ENCODE measurements at regions not wholly inside any gene's neighbourhood (a gene's known extent, or its start where the extent isn't known, plus 50 kb on each side); places are given as distances from the start of the nearest gene placed in this dataset.

DNA sequence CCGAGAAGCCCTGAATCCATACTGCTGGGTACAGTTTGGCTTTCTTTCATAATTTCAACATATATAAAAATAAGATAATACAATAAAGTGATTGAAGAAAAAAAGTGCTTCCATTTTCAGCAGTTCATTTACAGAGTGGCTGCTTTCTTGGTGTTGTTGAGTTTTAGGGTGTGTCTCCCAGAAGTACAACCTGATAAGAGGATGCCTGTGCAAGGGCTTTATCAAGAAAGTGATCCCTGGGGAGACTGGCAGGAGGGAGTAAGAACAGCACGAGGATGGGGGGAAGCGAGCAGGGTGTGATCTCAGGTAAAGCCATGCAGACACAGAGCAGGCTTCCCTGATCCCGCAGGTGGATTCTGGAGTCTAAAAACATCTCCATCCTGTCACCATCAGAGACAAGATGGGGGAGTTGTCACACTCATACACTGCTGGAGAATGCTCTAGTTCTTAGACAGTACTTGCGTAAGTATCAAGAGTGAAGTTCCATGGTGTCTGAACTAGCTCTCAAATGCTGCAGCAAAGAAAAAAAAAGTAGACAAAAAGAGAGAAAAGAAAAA lies 395.9 kb downstream of the CDH26 start:
- DNase-seq (ENCODE audit: low spot score) (no peak), ATAC-seq (no peak)

DNA sequence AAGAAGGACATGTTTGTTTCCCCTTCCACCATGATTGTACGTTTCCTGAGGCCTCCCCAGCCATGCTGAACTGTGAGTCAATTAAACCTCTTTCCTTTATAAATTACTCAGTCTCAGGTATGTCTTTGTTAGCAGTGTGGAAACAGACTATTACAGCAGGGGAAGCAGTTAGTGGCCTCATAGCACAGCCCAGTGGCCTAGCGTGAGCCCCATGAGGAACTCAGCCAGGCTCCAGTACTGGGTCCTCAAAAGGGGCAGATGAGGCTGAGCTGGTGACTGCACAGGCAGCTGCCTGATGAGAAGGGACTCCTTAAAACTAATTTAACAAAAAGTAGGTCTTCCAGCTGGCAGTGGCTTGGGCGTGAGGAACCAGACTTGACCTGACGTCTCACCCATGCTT lies 399.9 kb downstream of the CDH26 start:
- DNase-seq (ENCODE audit: low spot score) (no peak), ATAC-seq (no peak)

DNA sequence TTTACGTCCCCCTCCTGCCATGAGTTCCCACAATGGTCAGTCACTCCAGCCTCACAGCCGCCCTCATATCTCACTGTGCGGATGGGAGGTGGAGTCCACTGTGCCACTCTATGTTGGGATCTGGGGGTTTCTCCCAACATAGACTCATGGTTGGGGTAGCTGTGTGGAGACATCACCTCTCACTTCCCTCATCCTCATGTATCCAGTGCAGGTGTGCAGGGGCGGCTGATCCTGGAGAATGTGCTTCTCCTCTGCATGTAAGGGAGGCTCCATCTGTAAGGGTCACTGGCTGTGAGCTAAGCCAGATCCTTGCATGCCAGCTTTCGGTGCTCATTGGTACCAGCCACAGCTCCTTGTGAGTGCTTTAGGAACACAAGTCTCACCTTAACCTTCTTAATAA lies 400.8 kb downstream of the CDH26 start:
- no peak for ATAC-seq
- no peak for DNase-seq (ENCODE audit: low spot score)

DNA sequence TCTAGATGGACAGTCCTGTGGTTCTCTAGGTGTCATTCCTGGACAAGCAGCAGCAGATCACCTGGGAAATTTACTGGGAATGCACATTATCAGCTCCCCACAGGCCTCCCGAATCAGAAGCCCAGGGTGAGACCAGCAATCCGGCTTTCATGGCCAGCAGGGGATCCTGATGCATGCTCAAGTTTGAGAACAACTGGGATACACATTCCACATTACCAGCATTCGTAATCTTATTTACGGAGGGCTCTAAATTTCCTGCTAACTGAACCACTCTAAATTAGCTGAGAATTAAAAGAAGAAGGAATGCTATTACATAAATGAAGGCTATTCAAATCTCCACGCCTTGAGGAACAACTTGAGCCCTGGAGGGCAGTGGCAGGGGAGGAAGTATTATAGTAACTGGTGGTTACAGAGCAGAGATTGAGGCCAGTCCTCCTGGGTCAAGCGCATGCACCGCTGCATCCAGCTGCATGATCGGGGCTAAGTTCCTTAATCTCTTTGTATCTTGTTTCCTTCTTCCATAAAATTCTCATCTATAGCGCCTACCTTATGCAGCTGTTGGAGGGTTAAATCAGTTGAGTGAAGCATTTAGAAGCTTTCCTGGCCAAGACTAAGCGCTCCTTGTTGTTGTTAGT lies 403.7 kb downstream of the CDH26 start:
- no peak for ATAC-seq
- no peak for DNase-seq (ENCODE audit: low spot score)

DNA sequence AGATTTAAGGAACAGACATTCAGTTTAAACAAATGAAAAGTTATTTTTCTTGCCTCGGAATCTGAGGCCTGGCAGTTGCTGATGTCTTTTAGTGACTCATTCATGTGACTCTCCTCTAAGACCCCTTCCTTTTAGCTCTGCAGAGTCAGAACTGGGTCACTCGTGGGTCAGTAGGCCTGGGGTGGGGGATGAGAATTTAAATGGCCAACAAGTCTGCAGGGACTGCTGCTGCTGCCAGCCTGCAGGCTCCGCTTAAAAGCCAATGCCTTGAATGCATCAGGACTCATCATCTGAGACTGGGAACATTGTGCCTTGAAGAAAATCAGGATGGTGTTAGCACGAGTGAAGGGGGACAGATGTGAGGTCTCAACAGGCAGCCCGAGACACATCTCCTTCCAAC lies 404.3 kb downstream of the CDH26 start:
- ATAC-seq (no peak), DNase-seq (ENCODE audit: low spot score) (no peak)

DNA sequence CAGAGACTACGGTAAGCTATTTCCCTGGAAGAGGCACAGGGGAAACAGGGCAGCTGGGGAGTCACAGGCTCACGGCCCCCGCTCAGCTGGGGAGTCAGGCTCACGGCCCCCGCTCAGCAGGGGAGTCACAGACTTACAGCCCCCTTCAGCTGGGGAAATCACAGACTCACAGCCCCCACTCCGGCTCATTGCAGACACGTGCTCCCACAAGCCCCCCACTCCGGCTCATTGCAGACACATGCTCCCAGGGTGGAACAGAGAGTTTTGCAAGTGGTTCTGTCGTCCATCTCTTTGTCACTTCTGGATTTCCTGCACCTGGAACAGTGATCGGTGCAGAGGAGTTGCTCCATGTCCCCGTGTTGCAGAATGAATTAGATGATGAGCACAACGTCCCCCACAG lies 405.5 kb downstream of the CDH26 start:
- DNase-seq (ENCODE audit: low spot score) (no peak), ATAC-seq (no peak)

DNA sequence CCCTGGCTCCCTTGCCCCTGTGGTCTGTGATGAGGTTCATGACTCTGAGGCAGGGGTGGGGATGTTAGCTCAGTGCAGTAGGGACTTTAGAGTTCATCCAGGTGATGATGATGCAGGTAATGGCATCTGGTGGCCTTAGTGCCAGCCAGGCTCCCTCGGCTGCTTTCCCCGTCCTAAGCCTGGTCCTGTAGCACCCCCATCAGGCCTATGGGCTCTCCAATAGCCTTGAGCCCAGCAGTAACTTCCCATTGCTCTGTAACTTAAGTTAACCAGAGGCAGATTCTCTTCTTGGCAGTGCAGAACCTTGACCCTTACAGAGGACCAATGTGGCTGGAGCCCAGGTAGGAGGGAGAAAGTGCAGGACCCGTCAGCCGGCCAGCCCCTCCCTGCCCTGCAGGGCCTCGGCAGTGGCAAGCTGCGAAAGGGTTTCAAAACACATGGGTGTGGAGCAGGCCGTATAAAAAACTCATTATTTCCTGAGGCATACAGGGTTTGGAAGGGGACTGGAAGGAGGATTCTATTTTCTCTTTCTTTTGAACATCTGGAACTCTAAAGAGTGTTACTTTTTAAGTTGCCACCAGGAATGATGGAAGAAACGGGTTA lies 406.9 kb downstream of the CDH26 start:
- DNase-seq (ENCODE audit: low spot score): no peak
- no peak for ATAC-seq

DNA sequence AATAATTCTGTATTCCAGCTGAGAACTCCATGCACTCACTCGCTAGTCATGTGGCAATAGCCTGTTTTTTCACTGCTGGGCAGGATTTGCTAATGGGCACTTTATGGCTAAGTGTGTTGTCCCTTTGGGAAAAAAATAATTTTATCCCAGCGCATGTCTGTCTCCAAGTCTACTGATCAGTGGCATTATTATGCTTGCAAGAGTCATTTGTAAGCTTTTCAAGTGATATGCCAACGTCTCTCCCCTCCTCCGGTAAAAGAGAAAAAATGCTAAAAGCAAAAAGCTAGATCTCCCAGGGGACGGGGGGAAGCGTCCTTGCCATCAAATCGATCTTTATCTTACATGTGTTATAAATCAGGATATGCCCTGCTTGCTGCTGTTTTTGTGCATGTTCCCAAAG lies 407.7 kb downstream of the CDH26 start:
- no peak for DNase-seq (ENCODE audit: low spot score)
- no peak for ATAC-seq

DNA sequence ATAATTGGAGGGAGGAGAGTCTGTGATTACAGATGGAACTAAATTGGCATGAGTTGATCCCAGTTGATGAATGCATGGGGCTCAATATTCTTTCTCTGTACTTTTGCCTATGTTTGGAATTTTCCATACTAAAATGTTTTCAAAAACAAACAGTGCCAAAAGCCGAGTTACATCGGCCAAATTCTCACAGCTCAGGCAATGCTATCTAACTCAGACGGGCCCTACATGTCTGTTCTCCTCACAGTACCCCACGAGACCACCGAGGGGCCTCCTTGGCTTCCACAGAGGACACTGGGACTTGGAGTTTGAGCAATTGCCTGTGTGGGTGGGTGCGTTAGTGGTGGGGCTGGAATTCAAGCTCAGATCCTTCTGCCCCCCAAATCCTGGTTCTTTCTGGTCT lies 413.2 kb downstream of the CDH26 start:
- ATAC-seq (no peak), DNase-seq (ENCODE audit: low spot score) (no peak)

DNA sequence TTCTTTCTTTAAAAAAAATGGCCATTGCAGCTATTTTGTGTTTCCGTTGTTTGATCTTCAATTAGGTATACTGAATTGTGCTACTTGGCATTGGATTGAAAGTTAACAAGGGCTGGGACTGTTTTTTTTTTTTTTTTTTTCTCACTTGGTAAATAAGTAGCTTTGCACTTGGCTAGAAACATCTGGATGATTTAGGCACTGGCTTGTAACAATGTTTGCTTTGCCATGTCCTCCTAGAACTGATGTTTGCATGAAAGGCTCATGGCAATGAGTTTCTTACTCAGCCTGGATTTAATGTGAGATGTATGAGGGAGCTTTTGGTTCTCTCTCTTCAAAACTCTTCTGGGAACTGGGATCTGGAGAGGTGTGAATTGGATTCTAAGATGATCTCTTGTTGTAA lies 414.1 kb downstream of the CDH26 start:
- DNase-seq (ENCODE audit: low spot score): no peak
- ATAC-seq: peak; percentile 51

DNA sequence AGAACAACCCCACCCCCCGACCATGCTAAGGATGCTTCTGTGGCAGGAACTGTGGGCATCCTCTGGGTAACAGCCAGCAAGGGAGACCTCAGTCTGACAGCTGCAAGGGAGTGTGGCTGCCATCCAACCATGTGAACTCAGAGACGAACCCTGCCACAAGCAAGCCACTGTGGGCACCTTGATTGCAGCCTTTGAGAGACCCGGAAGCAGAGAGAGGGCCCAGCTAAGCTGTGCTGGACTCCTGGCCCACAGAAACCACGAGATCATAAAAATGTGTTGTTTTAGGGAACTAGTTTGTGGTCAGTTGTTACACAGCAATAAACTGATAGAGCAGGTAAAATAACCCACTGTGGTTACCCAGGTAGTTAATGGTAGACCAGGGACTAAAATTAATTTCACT lies 414.6 kb downstream of the CDH26 start:
- ATAC-seq: no peak
- no peak for DNase-seq (ENCODE audit: low spot score)

DNA sequence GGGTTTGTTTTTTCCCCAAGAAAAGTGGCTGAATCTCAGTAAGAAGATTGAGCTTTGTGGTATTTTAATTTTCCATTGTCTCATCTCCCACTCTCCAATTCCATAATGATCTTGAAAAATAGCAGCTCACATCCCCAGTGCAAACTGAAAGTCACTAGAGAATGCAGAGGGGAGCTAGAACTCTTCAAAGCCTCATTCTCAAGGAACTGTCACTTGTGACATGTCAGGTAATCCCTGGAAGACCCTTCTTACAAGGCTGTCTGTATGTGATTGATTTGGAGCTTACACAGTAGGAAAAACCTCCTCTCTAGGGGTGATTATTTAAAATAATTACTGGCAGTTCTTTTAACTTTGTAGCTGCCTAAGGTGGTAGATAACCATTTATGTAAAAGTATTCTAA lies 420.4 kb downstream of the CDH26 start:
- DNase-seq (ENCODE audit: low spot score): no peak
- no peak for ATAC-seq

DNA sequence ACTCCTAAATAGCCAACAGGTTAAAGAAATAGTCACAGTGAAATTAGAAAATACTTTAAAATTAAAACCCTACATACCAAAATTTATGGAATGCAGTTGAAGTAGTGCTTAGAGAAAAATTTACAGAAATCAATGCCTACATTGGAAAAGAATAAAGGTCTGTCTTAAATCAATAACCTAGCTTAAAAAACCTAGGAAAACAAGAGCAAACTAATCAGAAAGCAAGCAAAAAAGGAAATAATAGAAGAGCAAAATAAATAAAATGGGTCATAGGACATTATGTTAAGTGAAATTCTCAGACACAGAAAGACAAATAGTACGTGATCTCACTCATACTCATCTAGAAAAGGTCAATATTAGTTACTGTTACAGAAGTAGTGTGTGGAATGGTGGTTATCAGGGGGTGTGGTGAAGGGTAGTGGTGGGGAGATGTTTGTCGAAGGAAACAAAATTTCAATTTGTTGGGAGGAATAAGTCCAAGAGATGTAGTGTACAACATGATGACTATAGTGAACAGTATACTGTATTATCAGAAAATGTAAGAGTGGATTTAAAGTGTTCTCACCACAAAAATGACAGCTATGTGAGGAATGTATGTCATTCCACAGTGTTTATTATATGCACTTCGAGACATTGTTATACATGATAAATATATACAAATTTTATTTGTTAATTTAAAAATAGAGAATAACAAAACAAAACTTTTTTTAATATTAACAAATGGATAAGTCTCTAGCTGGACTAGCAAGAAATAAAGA lies 423.6 kb downstream of the CDH26 start:
- ATAC-seq: no peak
- DNase-seq (ENCODE audit: low spot score): no peak

DNA sequence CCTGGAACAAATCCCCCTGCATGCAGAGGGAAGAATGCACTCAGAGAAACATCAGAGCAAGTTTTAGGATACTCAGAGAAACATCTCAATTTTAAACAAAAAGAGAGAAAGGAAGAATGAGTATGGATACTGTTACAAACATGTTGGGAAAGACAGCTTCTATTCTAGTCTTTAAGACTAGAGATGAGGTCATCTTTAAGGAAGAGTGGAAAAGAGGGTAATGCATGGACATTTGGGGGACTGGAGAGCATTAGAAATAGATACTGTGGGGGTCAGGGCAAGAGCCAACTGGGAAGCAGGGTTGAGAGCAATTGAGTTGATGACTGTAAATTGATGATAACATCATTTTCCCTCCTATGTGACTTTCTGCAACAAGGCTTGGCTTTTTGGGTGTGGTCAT lies 431.2 kb downstream of the CDH26 start:
- ATAC-seq (no peak), DNase-seq (ENCODE audit: low spot score) (no peak)

DNA sequence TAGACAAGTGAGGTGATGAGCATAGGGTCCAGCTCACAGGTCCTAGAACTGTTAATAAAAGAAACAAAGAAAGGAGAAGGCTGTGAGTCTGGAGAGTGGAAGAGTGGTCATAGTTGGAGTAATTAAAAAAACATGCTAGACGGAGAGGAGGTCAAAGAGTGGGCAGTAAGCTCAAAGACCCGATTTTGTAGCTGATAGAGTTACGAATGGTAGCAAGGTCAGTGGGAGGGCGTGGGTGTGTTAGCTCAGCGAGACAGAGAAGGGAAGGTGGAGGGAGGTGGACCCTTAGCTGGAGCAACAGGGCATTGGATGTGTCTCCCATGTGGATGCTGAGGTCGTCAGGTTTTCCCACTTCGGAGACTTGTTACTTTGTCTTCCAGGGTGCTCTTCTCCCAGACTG lies 431.7 kb downstream of the CDH26 start:
- ATAC-seq (no peak), DNase-seq (ENCODE audit: low spot score) (no peak)

DNA sequence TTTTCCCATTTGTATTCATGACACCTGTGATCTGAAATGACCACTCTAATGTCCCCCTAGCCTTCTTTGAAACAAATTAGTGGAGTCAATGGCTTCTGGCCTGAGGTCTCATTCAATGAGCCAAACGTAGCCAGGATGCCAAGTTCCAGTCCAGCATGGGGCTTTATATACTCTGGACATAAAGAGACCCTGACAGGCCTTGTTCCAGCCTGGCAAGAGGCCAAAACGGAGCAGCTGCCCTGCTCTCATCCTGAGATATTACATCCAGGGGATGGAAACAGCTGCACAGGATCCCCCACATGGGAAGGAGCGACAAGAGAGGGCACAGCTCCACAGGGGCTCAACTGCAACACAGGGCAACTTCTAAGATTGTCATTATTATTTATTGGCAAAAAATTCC lies 437.8 kb downstream of the CDH26 start:
- DNase-seq (ENCODE audit: low spot score): no peak

DNA sequence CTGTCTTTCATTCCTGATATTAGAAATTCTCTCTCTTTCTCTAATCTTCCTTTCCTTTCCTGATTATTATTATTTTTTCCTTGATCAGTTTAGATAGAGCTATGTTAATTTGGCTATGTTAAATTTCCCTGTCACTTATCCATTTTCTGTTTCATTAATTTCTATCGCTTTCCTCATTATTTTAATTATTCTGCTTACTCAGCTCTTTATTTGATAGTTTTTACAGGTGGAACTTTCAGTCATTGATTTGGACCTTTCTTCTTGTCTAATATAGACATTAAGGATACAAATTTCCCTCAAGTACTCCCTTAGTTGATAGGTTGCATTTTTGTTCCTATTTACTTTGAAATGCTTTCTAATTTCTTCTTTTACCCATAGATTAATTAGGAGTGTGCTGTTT lies 442.3 kb downstream of the CDH26 start:
- no peak for DNase-seq (ENCODE audit: low spot score)
- ATAC-seq: no peak

More for the DNA sequence above, 437.8 kb downstream of the CDH26 start:
- no peak for ATAC-seq

DNA sequence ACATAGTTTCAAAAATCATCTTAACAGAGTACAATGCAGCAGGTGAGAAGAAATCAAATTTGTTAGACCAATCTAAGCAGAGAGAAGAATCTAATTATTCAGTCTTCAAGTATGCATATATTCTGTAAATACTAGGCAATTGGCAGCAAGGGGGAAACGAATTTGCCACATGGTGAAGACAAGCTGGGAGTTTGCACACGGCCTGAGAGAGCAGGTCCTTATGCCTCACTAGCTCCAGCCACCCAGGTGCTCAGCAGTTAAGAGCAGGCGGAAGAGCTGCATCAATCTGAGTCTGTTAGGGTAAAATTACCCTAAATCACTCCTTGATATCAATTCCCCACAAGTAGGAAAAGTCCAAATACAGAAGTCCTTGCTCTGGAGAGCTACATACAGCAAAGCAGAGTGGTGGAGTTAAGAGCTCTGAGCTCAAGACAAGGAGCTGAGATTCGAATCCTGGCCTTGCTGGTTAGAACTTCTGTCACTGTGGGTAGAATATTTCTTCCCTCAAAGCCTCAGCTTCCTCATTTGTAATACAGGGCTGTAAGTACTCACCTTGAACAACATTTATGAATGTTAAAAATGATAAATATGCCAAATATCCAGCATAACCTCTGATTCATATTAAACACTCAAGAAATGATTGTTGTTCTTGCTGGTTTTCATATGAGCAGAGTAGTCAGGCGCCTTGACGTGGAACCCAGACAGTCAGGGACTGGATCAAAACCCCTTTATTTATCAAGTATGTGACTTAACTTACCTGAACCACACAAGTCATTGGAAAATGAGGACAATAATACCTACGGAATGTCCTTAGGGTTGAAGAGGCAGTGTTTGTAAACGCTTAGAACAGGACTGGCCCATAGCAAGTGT lies 444.2 kb downstream of the CDH26 start:
- ATAC-seq (no peak), DNase-seq (ENCODE audit: low spot score) (no peak)

DNA sequence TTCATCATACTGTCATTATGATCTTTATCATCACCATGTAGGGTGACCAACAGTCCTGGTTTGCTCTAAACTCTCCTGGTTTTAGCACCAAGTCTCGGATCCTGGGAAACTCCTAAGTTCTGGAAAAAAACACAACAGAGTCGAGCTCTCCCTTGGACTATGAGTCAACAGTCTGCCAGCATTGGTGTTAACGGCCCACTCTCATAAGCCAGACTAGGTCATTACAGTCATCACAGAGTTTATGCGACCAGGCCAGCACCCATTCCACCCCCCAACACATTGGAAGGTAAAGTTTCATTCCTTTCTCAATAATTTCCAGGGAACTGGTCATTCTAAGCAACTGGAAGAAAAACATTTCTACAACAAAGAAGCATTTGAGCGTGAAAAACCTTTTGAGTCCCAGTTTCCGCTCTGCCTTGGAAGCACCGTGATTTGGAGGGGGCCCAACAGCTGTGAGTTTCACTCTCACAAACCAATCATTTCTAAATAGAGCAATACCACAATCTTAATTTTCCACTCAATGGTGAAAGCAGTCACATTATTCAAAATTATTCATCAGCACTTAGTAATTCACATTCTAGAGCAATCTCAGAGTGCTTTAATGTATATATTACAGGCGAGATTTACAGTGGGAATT lies 445.0 kb downstream of the CDH26 start:
- ATAC-seq: no peak
- DNase-seq (ENCODE audit: low spot score): no peak

DNA sequence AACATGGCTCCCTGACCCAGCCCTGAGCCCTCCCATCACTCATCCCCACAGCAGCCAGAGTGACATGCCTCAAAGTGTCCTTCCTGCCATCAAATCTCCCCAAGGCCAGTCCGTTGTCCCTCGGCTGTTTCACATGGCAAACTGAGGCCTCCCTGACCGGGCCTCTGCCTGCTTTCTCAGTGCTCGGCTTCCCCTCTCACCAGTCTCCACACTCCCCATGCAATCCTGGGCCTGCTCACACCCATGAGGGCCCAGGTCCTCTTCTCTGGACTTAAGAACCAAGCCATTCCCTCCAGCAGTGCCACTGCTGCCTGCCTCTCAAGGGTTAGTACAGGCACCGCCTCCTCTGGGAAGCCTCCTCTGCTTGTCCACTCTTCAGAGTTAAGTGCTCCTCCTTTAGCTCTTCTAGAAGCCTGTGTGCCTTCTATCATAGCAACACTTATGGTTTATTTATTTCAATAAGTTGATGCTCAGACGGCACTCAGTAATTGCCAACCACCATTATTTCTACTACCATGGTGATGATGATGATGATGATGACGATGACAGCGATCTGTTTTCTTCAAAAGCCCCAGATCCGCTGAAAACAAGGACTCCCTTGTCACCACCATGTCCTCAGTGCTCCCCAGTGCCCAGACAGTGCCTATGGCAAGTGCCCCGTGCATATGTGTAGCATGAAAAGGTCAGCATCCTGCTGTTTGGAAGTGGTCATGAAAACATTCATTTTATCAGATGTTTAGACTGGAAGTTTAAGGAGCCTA lies 449.0 kb downstream of the CDH26 start:
- ATAC-seq (no peak), DNase-seq (ENCODE audit: low spot score) (no peak)

All from left lobe of liver (tissue), 2 donors.